ENCODE measurements at regions not wholly inside any gene's neighbourhood (a gene's known extent, or its start where the extent isn't known, plus 50 kb on each side); places are given as distances from the start of the nearest gene placed in this dataset.

GRCh38 chr5:167694325-167695147, 596.9 kb upstream of the WWC1 start:
- no peak for TF ChIP-seq GABPA (IDR thresholded peaks at IDR 0.05 in 1 of 2, conservative IDR thresholded peaks at IDR 0.05 in 1 of 2)
- TF ChIP-seq CTCF (IDR thresholded peaks at IDR 0.05; ENCODE audit: low read depth, low read length, missing input control), result no peak
- no peak for TF ChIP-seq ATF3 (IDR thresholded peaks at IDR 0.05)
- no peak for TF ChIP-seq JUND (IDR thresholded peaks at IDR 0.05)

Measured in liver (tissue), 3 donors.